ENCODE measurements at regions not wholly inside any gene's neighbourhood (a gene's known extent, or its start where the extent isn't known, plus 50 kb on each side); places are given as distances from the start of the nearest gene placed in this dataset.

GRCh38 chr9:73451003-73451402 lies 299.3 kb downstream of the ANXA1 start:
- DNase-seq (ENCODE audit: low read depth in 2 of 2): no peak

- no peak for DNase-seq (ENCODE audit: low read depth in 2 of 2)
Measured at GRCh38 chr9:73459817-73460216, 308.2 kb downstream of the ANXA1 start.

- no peak for DNase-seq (ENCODE audit: low read depth in 2 of 2)
Measured at GRCh38 chr9:73468716-73469115, 317.1 kb downstream of the ANXA1 start.

GRCh38 chr9:73470766-73471165 lies 319.1 kb downstream of the ANXA1 start:
- no peak for DNase-seq (ENCODE audit: low read depth in 2 of 2)

GRCh38 chr9:73474002-73474600 lies 322.4 kb downstream of the ANXA1 start:
- no peak for DNase-seq (ENCODE audit: low read depth in 2 of 2)

GRCh38 chr9:73474625-73475024 lies 323.0 kb downstream of the ANXA1 start:
- DNase-seq (ENCODE audit: low read depth in 2 of 2): no peak

GRCh38 chr9:73494894-73495293 lies 343.2 kb downstream of the ANXA1 start:
- no peak for DNase-seq (ENCODE audit: low read depth in 2 of 2)

GRCh38 chr9:73497796-73498195 lies 346.1 kb downstream of the ANXA1 start:
- DNase-seq (ENCODE audit: low read depth in 2 of 2): no peak

GRCh38 chr9:73515216-73515615 lies 363.6 kb downstream of the ANXA1 start:
- no peak for DNase-seq (ENCODE audit: low read depth in 2 of 2)

- DNase-seq (ENCODE audit: low read depth in 2 of 2): no peak
Measured at GRCh38 chr9:73523391-73523790, 371.7 kb downstream of the ANXA1 start.

- no peak for DNase-seq (ENCODE audit: low read depth in 2 of 2)
Measured at GRCh38 chr9:73525350-73525749, 373.7 kb downstream of the ANXA1 start.

- DNase-seq (ENCODE audit: low read depth in 2 of 2): no peak
Measured at GRCh38 chr9:73527521-73527920, 375.9 kb downstream of the ANXA1 start.

GRCh38 chr9:73528926-73529325 lies 377.3 kb downstream of the ANXA1 start:
- DNase-seq (ENCODE audit: low read depth in 2 of 2): no peak

- no peak for DNase-seq (ENCODE audit: low read depth in 2 of 2)
Measured at GRCh38 chr9:73529666-73530065, 378.0 kb downstream of the ANXA1 start.

- DNase-seq (ENCODE audit: low read depth in 2 of 2): no peak
Measured at GRCh38 chr9:73531051-73531532, 379.4 kb downstream of the ANXA1 start.

GRCh38 chr9:73531658-73532057 lies 380.0 kb downstream of the ANXA1 start:
- DNase-seq (ENCODE audit: low read depth in 2 of 2): no peak

- no peak for DNase-seq (ENCODE audit: low read depth in 2 of 2)
Measured at GRCh38 chr9:73532985-73533384, 381.3 kb downstream of the ANXA1 start.

- no peak for DNase-seq (ENCODE audit: low read depth in 2 of 2)
Measured at GRCh38 chr9:73536403-73536802, 384.7 kb downstream of the ANXA1 start.

GRCh38 chr9:73537561-73537960 lies 385.9 kb downstream of the ANXA1 start:
- DNase-seq (ENCODE audit: low read depth in 2 of 2): no peak

GRCh38 chr9:73539881-73540390 lies 388.3 kb downstream of the ANXA1 start:
- DNase-seq (ENCODE audit: low read depth in 2 of 2): no peak

- DNase-seq (ENCODE audit: low read depth in 2 of 2): no peak
Measured at GRCh38 chr9:73541923-73542322, 390.3 kb downstream of the ANXA1 start.

GRCh38 chr9:73543727-73544126 lies 392.1 kb downstream of the ANXA1 start:
- no peak for DNase-seq (ENCODE audit: low read depth in 2 of 2)

GRCh38 chr9:73548201-73548600 lies 396.5 kb downstream of the ANXA1 start:
- no peak for DNase-seq (ENCODE audit: low read depth in 2 of 2)

- no peak for DNase-seq (ENCODE audit: low read depth in 2 of 2)
Measured at GRCh38 chr9:73549991-73550390, 398.3 kb downstream of the ANXA1 start.
